ENCODE measurements at regions not wholly inside any gene's neighbourhood (a gene's known extent, or its start where the extent isn't known, plus 50 kb on each side); places are given as distances from the start of the nearest gene placed in this dataset.

DNA sequence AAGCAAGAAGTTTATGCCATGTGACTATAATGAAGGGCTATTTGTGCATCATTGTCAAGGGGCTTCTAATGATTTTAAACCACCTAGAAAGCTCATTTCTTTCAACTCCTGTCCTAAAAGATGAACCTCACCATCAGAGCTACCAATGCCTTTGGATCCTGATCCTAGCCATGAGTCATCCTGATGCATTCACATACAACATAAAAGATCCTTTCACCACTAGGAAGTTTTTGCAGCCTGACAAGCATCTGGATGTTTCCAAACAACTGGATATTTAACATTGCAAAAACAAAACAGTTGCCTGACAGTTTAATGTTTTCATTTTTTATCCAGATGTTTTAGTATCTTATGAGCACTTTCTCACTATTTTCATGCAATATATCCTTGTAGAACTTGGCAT, 425.3 kb downstream of the MBD2 start:
- no peak for DNase-seq (ENCODE audit: low spot score)
- CTCF ChIA-PET (ENCODE audit: unreplicated experiment), result no interaction called here
- POLR2A ChIA-PET, result interaction anchor here (0.8 kb wide), 1 partner anchor 9 kb away, joined by 3 read pairs; no protein-coding TSS in a partner anchor
- no peak overlapping the region for H3K27ac ChIP-seq (ENCODE audit: low read depth, low read length, poor library complexity, severe bottlenecking)
- H3K4me3 ChIP-seq (ENCODE audit: low read depth, low read length, poor library complexity, severe bottlenecking), result no peak overlapping the region
- H4K20me1 ChIP-seq (ENCODE audit: insufficient read depth, low read length), result no peaks in the 10 kb centered on the region
- no peaks in the 10 kb centered on the region for H3K9me3 ChIP-seq (ENCODE audit: low read length)
- H3K36me3 ChIP-seq (ENCODE audit: insufficient read depth, low read length), result no peaks in the 10 kb centered on the region
- no peak overlapping the region for H3K4me2 ChIP-seq (ENCODE audit: low read length)
- no peak overlapping the region for H2AFZ ChIP-seq (ENCODE audit: low read length)
- H3K4me1 ChIP-seq (ENCODE audit: insufficient read depth, low read length, poor library complexity, severe bottlenecking), result no peaks in the 10 kb centered on the region
- no peaks in the 10 kb centered on the region for H3K9me2 ChIP-seq (ENCODE audit: insufficient read depth, low read length)
- no peak for TF ChIP-seq CTCF (conservative IDR thresholded peaks at IDR 0.05; ENCODE audit: low read length)
- TF ChIP-seq EZH2phosphoT487 (IDR thresholded peaks at IDR 0.05; ENCODE audit: borderline replicate concordance, low read depth, low read length), result no peak
- no peaks in the 10 kb centered on the region for H3K79me2 ChIP-seq (ENCODE audit: insufficient read depth, low read depth, low read length)
- no TSS peak for BruUV-seq (replicated peaks)
- intact Hi-C loops (cut with micrococcal nuclease; ENCODE audit: unreplicated experiment), result no loop called here

GRCh38 chr18:53798516-53798915, 426.0 kb downstream of the MBD2 start:
- BruUV-seq (replicated peaks), result no TSS peak
- H4K20me1 ChIP-seq (ENCODE audit: insufficient read depth, low read length), result no peaks in the 10 kb centered on the region
- intact Hi-C loops (cut with micrococcal nuclease; ENCODE audit: unreplicated experiment), result no loop called here
- no peak overlapping the region for H3K27ac ChIP-seq (ENCODE audit: low read depth, low read length, poor library complexity, severe bottlenecking)
- no peaks in the 10 kb centered on the region for H3K9me2 ChIP-seq (ENCODE audit: insufficient read depth, low read length)
- POLR2A ChIA-PET, result interaction anchor here (0.8 kb wide), 1 partner anchor 8 kb away, joined by 3 read pairs; no protein-coding TSS in a partner anchor
- H3K79me2 ChIP-seq (ENCODE audit: insufficient read depth, low read depth, low read length), result no peaks in the 10 kb centered on the region
- H3K4me2 ChIP-seq (ENCODE audit: low read length), result no peak overlapping the region
- H3K36me3 ChIP-seq (ENCODE audit: insufficient read depth, low read length), result no peaks in the 10 kb centered on the region
- H3K4me3 ChIP-seq (ENCODE audit: low read depth, low read length, poor library complexity, severe bottlenecking), result no peak overlapping the region
- DNase-seq (ENCODE audit: low spot score), result no peak
- TF ChIP-seq EZH2phosphoT487 (IDR thresholded peaks at IDR 0.05; ENCODE audit: borderline replicate concordance, low read depth, low read length), result no peak
- TF ChIP-seq CTCF (conservative IDR thresholded peaks at IDR 0.05; ENCODE audit: low read length), result no peak
- H3K9me3 ChIP-seq (ENCODE audit: low read length), result no peaks in the 10 kb centered on the region
- CTCF ChIA-PET (ENCODE audit: unreplicated experiment), result no interaction called here
- no peak overlapping the region for H2AFZ ChIP-seq (ENCODE audit: low read length)
- no peaks in the 10 kb centered on the region for H3K4me1 ChIP-seq (ENCODE audit: insufficient read depth, low read length, poor library complexity, severe bottlenecking)

DNA sequence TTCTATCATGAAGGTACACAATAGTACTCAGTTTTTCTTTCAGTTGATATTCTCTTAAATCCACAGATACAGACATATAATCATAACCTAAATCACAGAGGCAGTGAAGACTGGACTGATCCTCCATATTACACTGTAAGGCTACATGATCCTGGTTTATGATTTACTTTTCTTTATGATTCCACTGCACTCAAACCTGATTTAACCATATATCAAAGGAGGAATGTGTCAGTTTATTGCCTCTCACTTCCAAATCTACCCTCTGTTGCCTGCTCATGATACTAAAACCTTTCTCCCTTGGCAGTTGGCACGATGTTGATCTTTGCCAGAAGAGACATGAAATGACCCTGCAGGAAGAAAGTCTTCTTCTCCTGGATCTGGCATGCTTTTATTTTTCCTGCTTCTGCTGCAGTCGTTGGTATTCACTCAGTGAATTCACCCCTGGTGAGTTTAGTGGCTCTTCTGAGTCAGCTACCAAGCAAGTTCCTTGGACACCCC, 426.4 kb downstream of the MBD2 start:
- Histone ChIP-seq H3K4me2 (ENCODE audit: low read length) (no peak overlapping the region), H3K4me1 (ENCODE audit: insufficient read depth, low read length, poor library complexity, severe bottlenecking) (no peaks in the 10 kb centered on the region), H3K4me3 (ENCODE audit: low read depth, low read length, poor library complexity, severe bottlenecking) (no peak overlapping the region), H3K79me2 (ENCODE audit: insufficient read depth, low read depth, low read length) (no peaks in the 10 kb centered on the region), H3K36me3 (ENCODE audit: insufficient read depth, low read length) (no peaks in the 10 kb centered on the region), H4K20me1 (ENCODE audit: insufficient read depth, low read length) (no peaks in the 10 kb centered on the region), H3K9me2 (ENCODE audit: insufficient read depth, low read length) (no peaks in the 10 kb centered on the region), H3K27ac (ENCODE audit: low read depth, low read length, poor library complexity, severe bottlenecking) (no peak overlapping the region), H2AFZ (ENCODE audit: low read length) (no peak overlapping the region), H3K9me3 (ENCODE audit: low read length) (no peaks in the 10 kb centered on the region)
- ChIA-PET CTCF (ENCODE audit: unreplicated experiment) (no interaction called here), POLR2A (interaction anchor here (0.8 kb wide), 1 partner anchor 8 kb away, joined by 3 read pairs; no protein-coding TSS in a partner anchor)
- no peak for DNase-seq (ENCODE audit: low spot score)
- TF ChIP-seq CTCF (conservative IDR thresholded peaks at IDR 0.05; ENCODE audit: low read length) (no peak), EZH2phosphoT487 (IDR thresholded peaks at IDR 0.05; ENCODE audit: borderline replicate concordance, low read depth, low read length) (no peak)
- intact Hi-C loops (cut with micrococcal nuclease; ENCODE audit: unreplicated experiment), result no loop called here
- no TSS peak for BruUV-seq (replicated peaks)
